ENCODE measurements at regions not wholly inside any gene's neighbourhood (a gene's known extent, or its start where the extent isn't known, plus 50 kb on each side); places are given as distances from the start of the nearest gene placed in this dataset.

GRCh38 chr6:21507811-21508210 is 85.7 kb upstream of the SOX4 start:
- no peak overlapping the region for H3K27ac ChIP-seq
- no peaks in the 10 kb centered on the region for H3K27me3 ChIP-seq
- DNase-seq (no peak), ATAC-seq (ENCODE audit: low FRiP score in 2 of 2) (no peak)
- H3K4me1 ChIP-seq = no peaks in the 10 kb centered on the region
- no peaks in the 10 kb centered on the region for H3K36me3 ChIP-seq
- 74 to 81% methylated on average over 2 of the region's 2 CpGs for WGBS, 2 donors
- TF ChIP-seq POLR2A (IDR thresholded peaks at IDR 0.05) = no peak
- no peak for TF ChIP-seq CTCF (IDR thresholded peaks at IDR 0.05)
- TF ChIP-seq POLR2AphosphoS5 (IDR thresholded peaks at IDR 0.05) = no peak
- no peak for TF ChIP-seq EP300 (IDR thresholded peaks at IDR 0.05)
- no peak overlapping the region for H3K4me3 ChIP-seq
- no peaks in the 10 kb centered on the region for H3K9me3 ChIP-seq

- 80 to 81% methylated on average over 4 of the region's 4 CpGs for WGBS, 2 donors
- H3K27ac ChIP-seq = no peak overlapping the region
These were observed 84.8 kb upstream of the SOX4 start for GRCh38 chr6:21508753-21509152.

GRCh38 chr6:21511891-21512550 is 81.5 kb upstream of the SOX4 start:
- Histone ChIP-seq H3K9me3 (no peaks in the 10 kb centered on the region), H3K4me3 (no peak overlapping the region), H3K4me1 (no peaks in the 10 kb centered on the region), H3K36me3 (no peaks in the 10 kb centered on the region), H3K27me3 (no peaks in the 10 kb centered on the region), H3K27ac (no peak overlapping the region)
- TF ChIP-seq CTCF (IDR thresholded peaks at IDR 0.05) = no peak
- TF ChIP-seq POLR2A (IDR thresholded peaks at IDR 0.05) = no peak
- no peak for TF ChIP-seq POLR2AphosphoS5 (IDR thresholded peaks at IDR 0.05)
- TF ChIP-seq EP300 (IDR thresholded peaks at IDR 0.05) = no peak
- 91 to 94% methylated on average over 6 of the region's 6 CpGs for WGBS, 2 donors
- DNase-seq (no peak), ATAC-seq (ENCODE audit: low FRiP score in 2 of 2) (no peak)

More at GRCh38 chr6:21508753-21509152, 84.8 kb upstream of the SOX4 start:
- no peak for DNase-seq
- no peaks in the 10 kb centered on the region for H3K36me3 ChIP-seq
- ATAC-seq (ENCODE audit: low FRiP score in 2 of 2) = no peak
- no peaks in the 10 kb centered on the region for H3K4me1 ChIP-seq
- TF ChIP-seq CTCF (IDR thresholded peaks at IDR 0.05) (no peak), POLR2AphosphoS5 (IDR thresholded peaks at IDR 0.05) (no peak), EP300 (IDR thresholded peaks at IDR 0.05) (no peak), POLR2A (IDR thresholded peaks at IDR 0.05) (no peak)
- H3K4me3 ChIP-seq = no peak overlapping the region
- H3K9me3 ChIP-seq = no peaks in the 10 kb centered on the region
- H3K27me3 ChIP-seq = no peaks in the 10 kb centered on the region

GRCh38 chr6:21514288-21514687 is 79.3 kb upstream of the SOX4 start:
- no peak for DNase-seq
- H3K27me3 ChIP-seq = no peaks in the 10 kb centered on the region
- no peaks in the 10 kb centered on the region for H3K36me3 ChIP-seq
- no peak overlapping the region for H3K4me3 ChIP-seq
- H3K27ac ChIP-seq = no peak overlapping the region
- no peak for TF ChIP-seq POLR2AphosphoS5 (IDR thresholded peaks at IDR 0.05)
- TF ChIP-seq POLR2A (IDR thresholded peaks at IDR 0.05) = no peak
- no peak for ATAC-seq (ENCODE audit: low FRiP score in 2 of 2)
- 90 to 91% methylated on average over 4 of the region's 4 CpGs for whole genome bisulfite sequencing, 2 donors
- no peaks in the 10 kb centered on the region for H3K4me1 ChIP-seq
- H3K9me3 ChIP-seq = no peaks in the 10 kb centered on the region

- no peaks in the 10 kb centered on the region for H3K27me3 ChIP-seq
- no peaks in the 10 kb centered on the region for H3K4me1 ChIP-seq
- TF ChIP-seq POLR2A (IDR thresholded peaks at IDR 0.05) (no peak), EP300 (IDR thresholded peaks at IDR 0.05) (no peak), POLR2AphosphoS5 (IDR thresholded peaks at IDR 0.05) (no peak), CTCF (IDR thresholded peaks at IDR 0.05) (no peak)
- no peak overlapping the region for H3K4me3 ChIP-seq
- 73 to 84% methylated on average over 4 of the region's 4 CpGs for WGBS, 2 donors
- H3K9me3 ChIP-seq = no peaks in the 10 kb centered on the region
- ATAC-seq (ENCODE audit: low FRiP score in 2 of 2) (no peak), DNase-seq (no peak)
- no peaks in the 10 kb centered on the region for H3K36me3 ChIP-seq
- no peak overlapping the region for H3K27ac ChIP-seq
These were observed 75.2 kb upstream of the SOX4 start for GRCh38 chr6:21518317-21518716.
